ENCODE measurements at regions not wholly inside any gene's neighbourhood (a gene's known extent, or its start where the extent isn't known, plus 50 kb on each side); places are given as distances from the start of the nearest gene placed in this dataset.

- Mint-ChIP-seq H3K27me3 (no peaks in the 10 kb centered on the region), H3K4me1 (ENCODE audit: unreplicated experiment) (no peaks in the 10 kb centered on the region), H3K4me3 (no peak overlapping the region), H3K27ac (no peak overlapping the region), H3K36me3 (no peaks in the 10 kb centered on the region), H3K9me3 (no peaks in the 10 kb centered on the region)
- no peak for TF ChIP-seq CTCF (conservative IDR thresholded peaks at IDR 0.05)
- DNase-seq (ENCODE audit: extremely low spot score, unreplicated experiment), result no peak
Measured at GRCh38 chr17:14513835-14514234, 213.0 kb downstream of the HS3ST3B1 start.

GRCh38 chr17:14510136-14510535, 209.3 kb downstream of the HS3ST3B1 start:
- no peaks in the 10 kb centered on the region for H3K27me3 Mint-ChIP-seq
- H3K36me3 Mint-ChIP-seq, result no peaks in the 10 kb centered on the region
- H3K4me1 Mint-ChIP-seq (ENCODE audit: unreplicated experiment), result peaks cover 7% of the 10 kb centered on the region
- TF ChIP-seq CTCF (conservative IDR thresholded peaks at IDR 0.05), result no peak
- H3K9me3 Mint-ChIP-seq, result no peaks in the 10 kb centered on the region
- no peak overlapping the region for H3K4me3 Mint-ChIP-seq
- no peak overlapping the region for H3K27ac Mint-ChIP-seq
- DNase-seq (ENCODE audit: extremely low spot score, unreplicated experiment), result no peak

GRCh38 chr17:14508156-14508555, 207.3 kb downstream of the HS3ST3B1 start:
- Mint-ChIP-seq H3K36me3 (no peaks in the 10 kb centered on the region), H3K4me3 (no peak overlapping the region), H3K27ac (no peak overlapping the region), H3K9me3 (no peaks in the 10 kb centered on the region), H3K27me3 (peaks cover 3% of the 10 kb centered on the region), H3K4me1 (ENCODE audit: unreplicated experiment) (peaks cover 9% of the 10 kb centered on the region)
- DNase-seq (ENCODE audit: extremely low spot score, unreplicated experiment), result no peak
- TF ChIP-seq CTCF (conservative IDR thresholded peaks at IDR 0.05), result no peak

- H3K4me1 Mint-ChIP-seq (ENCODE audit: unreplicated experiment), result peaks cover 9% of the 10 kb centered on the region
Measured at GRCh38 chr17:14506364-14506763, 205.5 kb downstream of the HS3ST3B1 start.

GRCh38 chr17:14505606-14506005, 204.7 kb downstream of the HS3ST3B1 start:
- TF ChIP-seq CTCF (conservative IDR thresholded peaks at IDR 0.05), result no peak
- Mint-ChIP-seq H3K27ac (no peak overlapping the region), H3K36me3 (no peaks in the 10 kb centered on the region), H3K27me3 (peaks cover 3% of the 10 kb centered on the region), H3K9me3 (no peaks in the 10 kb centered on the region), H3K4me1 (ENCODE audit: unreplicated experiment) (peaks cover 9% of the 10 kb centered on the region), H3K4me3 (no peak overlapping the region)
- DNase-seq (ENCODE audit: extremely low spot score, unreplicated experiment), result no peak

More at GRCh38 chr17:14506364-14506763, 205.5 kb downstream of the HS3ST3B1 start:
- Mint-ChIP-seq H3K27me3 (peaks cover 3% of the 10 kb centered on the region), H3K4me3 (no peak overlapping the region), H3K9me3 (no peaks in the 10 kb centered on the region), H3K36me3 (no peaks in the 10 kb centered on the region), H3K27ac (no peak overlapping the region)
- DNase-seq (ENCODE audit: extremely low spot score, unreplicated experiment), result no peak
- no peak for TF ChIP-seq CTCF (conservative IDR thresholded peaks at IDR 0.05)

GRCh38 chr17:14499976-14500375, 199.1 kb downstream of the HS3ST3B1 start:
- H3K4me3 Mint-ChIP-seq, result no peak overlapping the region
- H3K27ac Mint-ChIP-seq, result no peak overlapping the region
- H3K27me3 Mint-ChIP-seq, result peaks cover 7% of the 10 kb centered on the region
- H3K4me1 Mint-ChIP-seq (ENCODE audit: unreplicated experiment), result peaks cover under 1% of the 10 kb centered on the region
- no peak for TF ChIP-seq CTCF (conservative IDR thresholded peaks at IDR 0.05)
- no peak for DNase-seq (ENCODE audit: extremely low spot score, unreplicated experiment)
- H3K36me3 Mint-ChIP-seq, result no peaks in the 10 kb centered on the region
- H3K9me3 Mint-ChIP-seq, result no peaks in the 10 kb centered on the region

Measured in type B pancreatic cell (in vitro differentiated cells).